CD4-positive, alpha-beta T cell treated with Interleukin-4 for 1 hour (primary cell): ENCODE measurements at regions not wholly inside any gene's neighbourhood (a gene's known extent, or its start where the extent isn't known, plus 50 kb on each side); places are given as distances from the start of the nearest gene placed in this dataset.

ENCODE experiments used
- DNase-seq, 2 donors: peaks; one replicate each; pipeline ENCODE4 v3.0.0-alpha.2; 2020 to 2022

GRCh38 chr14:61847861-61848260 is 85.6 kb downstream of the SNAPC1 start:
- DNase-seq, result no peak

GRCh38 chr14:61854898-61855297 is 92.7 kb downstream of the SNAPC1 start:
- no peak for DNase-seq

- DNase-seq, result peak; percentile 53 to 71
These were observed 98.2 kb downstream of the SNAPC1 start for GRCh38 chr14:61860294-61860918.

- no peak for DNase-seq
These were observed 99.2 kb downstream of the SNAPC1 start for GRCh38 chr14:61861320-61861865.

- no peak for DNase-seq
These were observed 102.2 kb downstream of the SNAPC1 start for GRCh38 chr14:61864329-61864898.

GRCh38 chr14:61866932-61867920 is 105.0 kb downstream of the SNAPC1 start:
- DNase-seq, result no peak

- DNase-seq, result no peak
These were observed 106.6 kb downstream of the SNAPC1 start for GRCh38 chr14:61868846-61869245.

- DNase-seq, result no peak
These were observed 107.9 kb downstream of the SNAPC1 start for GRCh38 chr14:61870163-61870562.

- no peak for DNase-seq
These were observed 110.2 kb downstream of the SNAPC1 start for GRCh38 chr14:61872452-61872851.

- no peak for DNase-seq
These were observed 113.3 kb downstream of the SNAPC1 start for GRCh38 chr14:61875483-61875882.

- no peak for DNase-seq
These were observed 114.3 kb downstream of the SNAPC1 start for GRCh38 chr14:61876362-61877034.

GRCh38 chr14:61877035-61877390 is 114.8 kb downstream of the SNAPC1 start:
- no peak for DNase-seq

- DNase-seq, result no peak
These were observed 115.5 kb downstream of the SNAPC1 start for GRCh38 chr14:61877768-61878167.

GRCh38 chr14:61878931-61879330 is 116.7 kb downstream of the SNAPC1 start:
- DNase-seq, result no peak

- DNase-seq, result no peak
These were observed 118.8 kb downstream of the SNAPC1 start for GRCh38 chr14:61881046-61881445.

- no peak for DNase-seq
These were observed 122.5 kb downstream of the SNAPC1 start for GRCh38 chr14:61884711-61885110.

- no peak for DNase-seq
These were observed 123.2 kb downstream of the SNAPC1 start for GRCh38 chr14:61885203-61885961.

GRCh38 chr14:61887628-61888027 is 125.4 kb downstream of the SNAPC1 start:
- DNase-seq, result no peak

GRCh38 chr14:61889914-61890351 is 127.7 kb downstream of the SNAPC1 start:
- DNase-seq, result peak; percentile 25 to 62

- no peak for DNase-seq
These were observed 128.9 kb downstream of the SNAPC1 start for GRCh38 chr14:61891170-61891569.

- DNase-seq, result no peak
These were observed 129.6 kb downstream of the SNAPC1 start for GRCh38 chr14:61891810-61892209.

GRCh38 chr14:61893371-61893940 is 131.2 kb downstream of the SNAPC1 start:
- no peak for DNase-seq
